GM21576 (cell line): ENCODE measurements at regions not wholly inside any gene's neighbourhood (a gene's known extent, or its start where the extent isn't known, plus 50 kb on each side); places are given as distances from the start of the nearest gene placed in this dataset.

Experiments
- ATAC-seq: cut with Tn5 transposase; IDR thresholded peaks from one replicate; pipeline ENCODE4 v1.9.1; 2021; ENCODE audit warnings: mild to moderate bottlenecking, moderate library complexity; ENCODE audit not compliant: unreplicated experiment

DNA sequence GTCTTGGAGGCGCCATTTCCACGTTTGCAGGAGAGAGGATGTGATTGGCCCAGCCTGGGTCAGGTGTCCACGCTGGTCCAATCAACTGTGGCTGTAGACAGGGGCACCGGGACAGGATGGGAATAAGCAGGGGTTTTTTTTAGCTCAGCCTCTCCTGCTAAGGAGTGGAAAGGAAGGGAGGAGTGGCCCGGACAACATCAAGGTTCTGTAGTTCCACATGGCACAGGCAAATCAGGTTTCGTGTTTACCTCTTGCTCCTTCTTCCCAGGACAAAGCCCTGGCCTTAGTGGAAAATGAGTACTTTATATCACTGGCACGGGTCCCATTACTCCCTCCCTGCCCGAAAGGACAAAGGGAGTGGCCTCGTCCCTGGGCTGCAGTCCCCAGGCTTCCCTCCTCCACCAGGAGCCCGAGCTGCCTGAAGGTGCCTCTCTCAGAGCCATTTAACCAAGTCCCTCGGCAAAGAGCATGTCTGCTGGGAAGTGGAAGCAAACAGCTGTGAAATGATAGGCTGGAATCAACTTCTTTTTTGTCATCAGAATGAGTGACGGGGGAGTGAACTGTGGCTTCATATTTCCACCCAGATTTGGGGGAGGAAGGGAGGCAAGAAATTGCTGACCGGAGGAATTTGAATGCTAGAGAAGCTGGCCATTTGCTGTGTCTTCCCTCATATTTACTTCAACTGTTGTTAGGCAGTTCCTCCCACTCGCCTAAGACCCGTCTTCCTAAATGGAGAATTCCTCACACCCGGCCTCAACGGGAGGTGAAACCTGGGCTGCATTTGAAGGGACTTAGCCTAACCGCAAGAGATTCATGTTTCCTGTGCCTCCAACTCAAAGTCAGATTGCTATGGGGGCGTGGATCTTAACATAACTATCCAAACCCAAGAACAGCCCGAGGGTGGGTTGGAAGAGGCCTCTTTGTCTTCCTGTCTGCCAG, 84.9 kb upstream of the SLC44A3 start:
- ATAC-seq, result no peak

GRCh38 chr1:94731891-94732290, 88.3 kb upstream of the SLC44A3 start:
- ATAC-seq, result no peak

DNA sequence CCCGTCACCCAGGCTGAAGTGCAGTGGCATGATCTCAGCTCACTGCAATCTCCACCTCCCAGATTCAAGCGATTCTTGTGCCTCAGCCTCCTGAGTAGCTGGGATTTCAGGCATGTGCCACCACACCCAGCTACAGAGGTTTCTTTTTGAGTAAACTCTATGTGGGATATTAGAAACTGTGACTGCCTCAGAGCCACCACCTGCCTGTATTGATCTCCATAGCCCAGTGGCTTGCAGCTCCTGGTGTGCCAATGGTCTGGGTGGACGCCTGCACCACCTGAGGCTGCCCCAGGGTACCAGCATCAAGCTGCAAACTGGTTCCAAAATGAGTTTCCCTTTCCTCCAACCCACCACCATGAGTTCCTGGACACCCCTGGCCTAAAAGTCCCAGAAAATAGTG, 89.7 kb upstream of the SLC44A3 start:
- no peak for ATAC-seq

DNA sequence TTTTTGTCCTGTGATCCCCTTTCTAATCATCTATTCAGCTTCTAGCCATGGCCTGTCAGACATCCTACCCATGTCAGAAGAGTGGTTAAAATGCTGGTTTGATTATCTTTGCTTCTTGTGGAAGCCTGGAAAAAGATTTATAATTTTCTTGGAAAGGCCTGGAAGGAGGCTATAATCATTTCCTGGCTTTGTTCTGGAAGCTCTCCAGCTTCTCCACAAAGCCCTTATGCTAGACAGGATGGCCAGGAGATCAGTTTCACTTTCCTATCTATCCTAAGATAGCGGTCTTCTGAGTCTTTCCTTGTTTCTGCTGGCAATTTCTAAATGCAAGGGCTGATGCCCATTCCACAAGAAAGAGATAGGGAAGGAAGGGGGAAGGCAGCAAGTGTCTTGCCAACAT, 90.9 kb upstream of the SLC44A3 start:
- ATAC-seq, result no peak

GRCh38 chr1:94727846-94728715, 92.1 kb upstream of the SLC44A3 start:
- ATAC-seq, result no peak

GRCh38 chr1:94726981-94727685, 93.0 kb upstream of the SLC44A3 start:
- no peak for ATAC-seq

GRCh38 chr1:94725566-94725965, 94.6 kb upstream of the SLC44A3 start:
- no peak for ATAC-seq

DNA sequence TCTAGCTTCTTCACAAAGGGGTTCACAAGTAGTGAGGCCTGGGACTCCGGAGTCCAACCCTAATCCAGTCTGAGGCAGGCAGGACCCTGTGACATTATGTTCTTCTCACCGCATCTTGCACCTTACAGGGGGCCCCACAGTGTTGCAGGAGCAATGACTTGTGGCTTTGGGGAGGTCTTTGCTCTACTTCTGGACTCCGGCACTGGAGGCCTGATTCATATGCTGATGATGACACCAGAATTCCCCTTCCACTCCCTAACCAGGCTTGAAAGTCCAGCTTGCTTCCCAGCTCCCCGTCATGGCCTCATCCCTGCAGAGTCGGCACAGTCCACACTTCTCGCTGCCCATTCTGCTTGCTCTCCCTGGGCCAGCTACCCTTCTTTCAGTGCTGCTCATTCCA, 96.3 kb upstream of the SLC44A3 start:
- no peak for ATAC-seq

GRCh38 chr1:94723463-94723862, 96.7 kb upstream of the SLC44A3 start:
- no peak for ATAC-seq

DNA sequence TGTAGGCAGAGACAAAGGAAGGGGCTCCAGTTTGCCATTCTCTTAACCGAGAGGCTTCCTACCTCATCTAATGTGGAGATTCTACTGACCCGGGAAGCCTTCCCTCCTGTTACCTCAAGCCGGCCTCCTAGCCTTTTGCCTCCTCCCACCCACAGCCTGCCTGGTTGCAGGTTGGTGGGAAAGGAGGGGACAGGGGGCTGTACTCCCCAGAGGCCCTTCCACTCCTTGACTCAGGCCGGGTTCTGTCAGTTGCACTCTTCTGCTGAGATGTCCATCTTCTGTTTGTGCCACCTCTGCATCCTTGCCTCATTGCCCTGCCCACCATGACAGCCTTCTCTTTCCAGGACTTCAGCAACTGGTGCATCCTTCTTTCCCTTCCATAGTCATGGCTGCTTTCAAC, 98.0 kb upstream of the SLC44A3 start:
- ATAC-seq, result no peak

DNA sequence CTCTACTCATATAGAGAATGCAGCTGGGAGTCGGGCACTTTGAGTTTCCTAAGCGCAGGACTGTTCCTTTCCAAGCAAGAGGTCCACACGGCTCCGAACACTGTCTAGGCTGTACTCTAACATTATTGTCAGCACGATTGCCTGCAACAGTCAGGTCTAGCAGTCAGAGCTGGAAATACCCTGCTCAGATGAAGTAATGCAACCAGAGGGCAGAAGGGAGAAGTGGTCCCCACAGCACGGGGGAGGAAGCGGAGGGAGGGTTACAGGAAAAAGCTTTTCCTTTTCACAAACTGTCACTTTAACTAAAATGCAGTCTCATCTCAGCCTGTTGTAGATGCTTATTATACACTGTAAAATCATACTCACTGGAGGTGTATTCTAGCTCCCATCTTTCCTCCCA, 98.9 kb upstream of the SLC44A3 start:
- ATAC-seq, result peak; percentile 46

DNA sequence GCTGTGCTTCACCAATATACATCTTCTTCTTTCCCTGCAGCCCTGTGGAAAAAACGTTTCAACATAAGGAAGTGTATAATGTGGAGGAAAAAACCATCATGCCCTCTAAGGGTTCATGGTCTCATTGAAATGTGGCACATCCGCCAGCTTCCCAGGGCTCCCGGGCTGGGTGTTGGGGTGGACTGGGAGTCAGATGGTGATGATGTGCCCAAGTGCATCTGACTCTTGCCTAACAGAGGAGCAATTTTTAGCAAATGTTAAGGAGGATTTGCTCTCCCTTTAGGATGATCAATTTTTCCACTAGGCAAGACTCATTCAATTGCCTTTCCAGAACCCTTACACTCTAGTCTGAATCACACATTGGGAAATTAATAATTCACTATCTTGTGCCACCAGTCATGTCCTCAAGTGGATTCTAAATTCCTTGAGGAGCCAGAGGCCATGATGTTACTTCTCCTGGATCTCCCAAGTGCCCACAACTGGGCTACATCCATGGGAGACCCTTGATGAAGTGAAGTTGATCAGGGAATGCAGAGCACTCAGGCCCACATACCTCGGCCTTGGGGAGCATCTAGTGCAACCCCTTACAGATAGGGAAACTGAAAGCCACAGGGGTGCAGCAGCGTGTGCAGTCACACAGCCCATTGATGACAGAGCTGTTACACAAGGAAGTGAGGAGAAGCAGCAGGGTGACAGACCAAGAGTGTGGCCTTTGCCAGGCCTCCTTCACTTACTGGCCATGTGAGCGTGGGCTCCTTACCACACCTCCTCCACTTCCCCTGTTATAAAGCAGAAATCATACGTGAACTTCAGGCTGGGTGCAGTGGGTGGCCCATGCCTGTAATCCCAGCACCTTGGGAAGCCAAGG, 100.0 kb upstream of the SLC44A3 start:
- ATAC-seq, result peak; percentile 99

- no peak for ATAC-seq
These were observed 103.2 kb upstream of the SLC44A3 start for GRCh38 chr1:94716965-94717364.

DNA sequence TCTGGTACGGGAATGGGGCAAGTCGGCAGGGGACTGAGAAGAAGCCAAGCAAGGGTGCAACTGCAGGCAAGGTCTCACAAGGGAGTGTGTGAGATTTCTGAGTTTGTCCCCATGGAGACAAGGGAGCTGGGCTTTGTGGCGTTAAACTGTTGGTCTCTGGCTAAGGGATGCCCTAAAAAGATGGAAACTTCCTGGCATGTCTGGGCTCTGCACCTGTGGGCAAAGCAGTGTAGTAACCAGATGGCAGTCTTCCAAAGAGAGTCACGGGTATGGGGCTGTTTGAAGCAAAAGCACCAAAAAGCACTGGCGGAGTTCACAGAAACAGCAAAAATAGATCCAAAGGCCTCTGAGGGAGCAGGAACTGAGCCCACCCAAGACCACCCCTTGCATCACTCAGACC, 104.8 kb upstream of the SLC44A3 start:
- no peak for ATAC-seq

GRCh38 chr1:94714552-94714951, 105.6 kb upstream of the SLC44A3 start:
- no peak for ATAC-seq

DNA sequence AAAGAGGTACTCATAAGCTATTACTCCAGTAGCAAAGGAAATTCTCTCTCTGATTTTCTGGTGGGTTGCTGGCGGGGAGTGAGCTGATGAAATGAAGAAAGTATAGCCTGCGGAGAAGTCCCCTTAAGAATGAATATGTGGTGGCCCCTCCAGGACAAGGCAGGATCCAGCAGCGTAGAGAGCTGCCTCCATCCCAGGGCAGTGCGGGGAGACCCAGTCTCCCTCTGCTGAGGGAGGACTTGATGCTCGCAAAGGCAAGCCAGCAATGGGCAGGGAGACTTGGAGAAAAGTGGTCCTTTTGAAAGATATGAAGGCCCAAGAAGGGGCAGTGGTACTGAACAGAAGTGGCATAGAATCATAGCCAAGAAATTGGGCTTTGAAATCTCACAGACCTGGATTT, 106.0 kb upstream of the SLC44A3 start:
- ATAC-seq, result no peak

- peak; percentile 86 for ATAC-seq
These were observed 106.5 kb upstream of the SLC44A3 start for GRCh38 chr1:94713472-94714141.

GRCh38 chr1:94709891-94710581, 110.1 kb upstream of the SLC44A3 start:
- ATAC-seq, result no peak

DNA sequence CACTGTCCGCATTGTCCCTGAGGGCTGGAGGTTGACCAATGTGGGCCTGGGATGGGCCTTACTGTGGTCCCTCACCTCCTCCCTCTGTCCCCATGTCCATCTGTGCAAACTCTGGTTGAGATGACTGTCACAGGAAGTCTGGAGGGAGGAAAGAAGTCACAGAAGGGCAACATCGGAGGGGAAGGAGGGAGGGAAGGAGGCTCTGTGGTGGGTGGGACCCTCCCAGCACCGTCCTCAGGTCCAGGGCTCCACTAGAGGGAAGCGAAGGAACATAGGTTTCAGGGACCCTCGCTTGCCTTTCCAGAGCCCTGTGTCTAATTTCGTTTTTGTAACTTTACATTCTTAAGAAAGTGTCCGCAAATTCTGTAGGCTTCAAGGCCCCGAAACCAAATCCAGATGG, 111.3 kb upstream of the SLC44A3 start:
- ATAC-seq, result no peak
